Activated CD8-positive, alpha-beta memory T cell treated with anti-CD3 and anti-CD28 coated beads, Interleukin-2, amount 50 U/mL, for 1 hour (primary cell): ENCODE measurements at regions not wholly inside any gene's neighbourhood (a gene's known extent, or its start where the extent isn't known, plus 50 kb on each side); places are given as distances from the start of the nearest gene placed in this dataset.

Experiments
- DNase-seq: peaks from one replicate; pipeline ENCODE4 v3.0.0-alpha.2; 2020; ENCODE audit errors: extremely low read depth

- DNase-seq: no peak
Observed at GRCh38 chr3:178392511-178392926, 143.7 kb upstream of the KCNMB2 start.

- no peak for DNase-seq
Observed at GRCh38 chr3:178393146-178393545, 143.1 kb upstream of the KCNMB2 start.

- DNase-seq: no peak
Observed at GRCh38 chr3:178393824-178394223, 142.4 kb upstream of the KCNMB2 start.

GRCh38 chr3:178396318-178396717 is 139.9 kb upstream of the KCNMB2 start:
- no peak for DNase-seq

GRCh38 chr3:178397202-178397601 is 139.0 kb upstream of the KCNMB2 start:
- DNase-seq: no peak

GRCh38 chr3:178397836-178398235 is 138.4 kb upstream of the KCNMB2 start:
- DNase-seq: no peak

- no peak for DNase-seq
Observed at GRCh38 chr3:178404961-178405360, 131.3 kb upstream of the KCNMB2 start.

- DNase-seq: no peak
Observed at GRCh38 chr3:178405531-178405930, 130.7 kb upstream of the KCNMB2 start.

GRCh38 chr3:178406206-178406605 is 130.0 kb upstream of the KCNMB2 start:
- DNase-seq: no peak

- DNase-seq: no peak
Observed at GRCh38 chr3:178415384-178415783, 120.9 kb upstream of the KCNMB2 start.

GRCh38 chr3:178417736-178418135 is 118.5 kb upstream of the KCNMB2 start:
- no peak for DNase-seq

- no peak for DNase-seq
Observed at GRCh38 chr3:178419071-178419470, 117.2 kb upstream of the KCNMB2 start.

GRCh38 chr3:178420033-178420432 is 116.2 kb upstream of the KCNMB2 start:
- DNase-seq: no peak

GRCh38 chr3:178421069-178421468 is 115.2 kb upstream of the KCNMB2 start:
- DNase-seq: no peak

GRCh38 chr3:178422406-178422805 is 113.8 kb upstream of the KCNMB2 start:
- DNase-seq: no peak

- DNase-seq: no peak
Observed at GRCh38 chr3:178428037-178428436, 108.2 kb upstream of the KCNMB2 start.

GRCh38 chr3:178434206-178434805 is 101.9 kb upstream of the KCNMB2 start:
- DNase-seq: no peak

GRCh38 chr3:178435575-178435974 is 100.7 kb upstream of the KCNMB2 start:
- no peak for DNase-seq

- no peak for DNase-seq
Observed at GRCh38 chr3:178436773-178437172, 99.5 kb upstream of the KCNMB2 start.

GRCh38 chr3:178437236-178437635 is 99.0 kb upstream of the KCNMB2 start:
- DNase-seq: no peak

GRCh38 chr3:178439504-178439903 is 96.7 kb upstream of the KCNMB2 start:
- DNase-seq: no peak

- no peak for DNase-seq
Observed at GRCh38 chr3:178440043-178440442, 96.2 kb upstream of the KCNMB2 start.

- no peak for DNase-seq
Observed at GRCh38 chr3:178443634-178444033, 92.6 kb upstream of the KCNMB2 start.

- DNase-seq: no peak
Observed at GRCh38 chr3:178445139-178445538, 91.1 kb upstream of the KCNMB2 start.
